ENCODE measurements at regions not wholly inside any gene's neighbourhood (a gene's known extent, or its start where the extent isn't known, plus 50 kb on each side); places are given as distances from the start of the nearest gene placed in this dataset.
"Not testable (repeated sequence)": the region's sequence is repeated elsewhere in the genome, so short reads cannot be mapped to it uniquely, and the experiment has no call there.

DNA sequence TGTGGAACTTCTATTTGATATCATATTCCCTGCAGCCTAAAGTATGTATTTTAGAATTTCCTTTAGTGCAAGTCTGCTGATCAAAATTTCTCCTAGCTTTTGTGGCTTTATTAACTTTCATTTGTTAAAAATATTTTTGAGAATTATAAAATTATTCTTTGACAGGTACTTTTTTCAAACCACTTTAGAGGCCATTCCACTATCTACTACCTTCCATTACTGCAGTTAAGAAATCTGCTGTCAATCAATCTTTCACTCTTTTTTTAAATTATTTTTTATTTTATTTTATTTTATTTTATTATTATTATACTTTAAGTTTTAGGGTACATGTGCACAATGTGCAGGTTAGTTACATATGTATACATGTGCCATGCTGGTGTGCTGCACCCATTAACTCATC, 656.2 kb downstream of the CCDC85A start:
- H3K27me3 ChIP-seq (ENCODE audit: control insufficient read depth in 1 of 2, insufficient read depth in 2 of 2, low read length in 2 of 2); ATAC-seq; H3K4me1 ChIP-seq (ENCODE audit: insufficient read depth, low read length); H3K27ac ChIP-seq (ENCODE audit: extremely low read length, insufficient read depth, low read length); H3K36me3 ChIP-seq (replicated peaks in 1 of 2; ENCODE audit: control insufficient read depth in 1 of 2, insufficient read depth in 2 of 2, low read length in 2 of 2); CTCF ChIA-PET (ENCODE audit: low intra/inter-chr PET ratio, low total read pairs); H2AFZ ChIP-seq (ENCODE audit: low read length); H3K9ac ChIP-seq (ENCODE audit: insufficient read depth, low read depth, low read length); in situ Hi-C loops (cut with HindIII; ENCODE audit: extremely low pct_ligation_motif_present, low pct_unique_long_range_greater_than_20kb); H3K4me3 ChIP-seq (replicated peaks in 1 of 3; ENCODE audit: insufficient read depth in 1 of 3, low read depth in 2 of 3, low read length in 3 of 3); H3K4me2 ChIP-seq (ENCODE audit: low read depth, low read length); H4K20me1 ChIP-seq (ENCODE audit: insufficient read depth, low read length); H3K79me2 ChIP-seq (ENCODE audit: insufficient read depth, low read length); FAIRE-seq; BruUV-seq (replicated peaks); POLR2A ChIA-PET; DNase-seq (ENCODE audit: low spot score); intact Hi-C loops (cut with micrococcal nuclease; ENCODE audit: unreplicated experiment): not testable (repeated sequence)
- H3K9me3 ChIP-seq (ENCODE audit: low read length), result peaks cover 69% of the 10 kb centered on the region
- peak; percentile 85; the same call in 1 of the 2 replicates for TF ChIP-seq ZNF317 (CRISPR knock-in tag; IDR thresholded peaks at IDR 0.05)

DNA sequence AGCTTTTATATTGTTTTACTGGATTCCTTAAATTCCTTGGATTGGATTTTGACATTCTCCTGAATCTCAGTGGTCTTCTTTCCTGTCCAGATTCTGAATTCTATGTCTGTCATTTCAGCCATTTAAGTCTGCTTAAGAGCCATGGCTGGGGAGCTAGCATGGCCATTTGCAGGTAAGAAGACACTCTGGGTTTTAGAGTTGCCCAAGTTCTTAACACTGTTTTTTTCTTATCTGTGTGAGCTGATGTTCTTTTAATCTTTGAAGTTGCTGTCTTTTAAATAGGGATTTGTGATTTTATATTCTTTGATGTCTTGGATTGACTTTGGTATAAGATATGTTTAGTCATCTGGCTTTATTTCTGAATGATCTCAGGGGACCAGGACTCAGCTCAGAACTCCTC, 677.2 kb downstream of the CCDC85A start:
- FAIRE-seq, result no peak
- Histone ChIP-seq H3K79me2 (ENCODE audit: insufficient read depth, low read length) (no peaks in the 10 kb centered on the region), H3K9ac (ENCODE audit: insufficient read depth, low read depth, low read length) (no peak overlapping the region), H2AFZ (ENCODE audit: low read length) (no peak overlapping the region), H3K27ac (ENCODE audit: extremely low read length, insufficient read depth, low read length) (no peak overlapping the region), H3K9me3 (ENCODE audit: low read length) (peaks cover 90% of the 10 kb centered on the region), H4K20me1 (ENCODE audit: insufficient read depth, low read length) (no peaks in the 10 kb centered on the region), H3K4me3 (replicated peaks in 1 of 3; ENCODE audit: insufficient read depth in 1 of 3, low read depth in 2 of 3, low read length in 3 of 3) (no peak overlapping the region), H3K27me3 (ENCODE audit: control insufficient read depth in 1 of 2, insufficient read depth in 2 of 2, low read length in 2 of 2) (no peaks in the 10 kb centered on the region), H3K4me1 (ENCODE audit: insufficient read depth, low read length) (no peaks in the 10 kb centered on the region), H3K4me2 (ENCODE audit: low read depth, low read length) (no peak overlapping the region), H3K36me3 (replicated peaks in 1 of 2; ENCODE audit: control insufficient read depth in 1 of 2, insufficient read depth in 2 of 2, low read length in 2 of 2) (no peaks in the 10 kb centered on the region)
- ChIA-PET POLR2A (no interaction called here), CTCF (ENCODE audit: low intra/inter-chr PET ratio, low total read pairs) (no interaction called here)
- ATAC-seq, result no peak
- TF ChIP-seq ZNF230 (CRISPR knock-in tag; IDR thresholded peaks at IDR 0.05), result no peak
- no peak for TF ChIP-seq PHF21A (CRISPR knock-in tag; IDR thresholded peaks at IDR 0.05)
- no peak for TF ChIP-seq ZBTB8A (CRISPR knock-in tag; IDR thresholded peaks at IDR 0.05; ENCODE audit: borderline replicate concordance, low read depth)
- no peak for TF ChIP-seq ZNF709 (CRISPR knock-in tag; IDR thresholded peaks at IDR 0.05)
- TF ChIP-seq ZMYM4 (CRISPR knock-in tag; IDR thresholded peaks at IDR 0.05), result no peak
- TF ChIP-seq CEBPB (IDR thresholded peaks at IDR 0.05; ENCODE audit: borderline replicate concordance, low read depth, low read length), result peak; percentile 54
- in situ Hi-C loops (cut with HindIII; ENCODE audit: extremely low pct_ligation_motif_present, low pct_unique_long_range_greater_than_20kb), result no loop called here
- BruUV-seq (replicated peaks), result no TSS peak
- no peak for DNase-seq (ENCODE audit: low spot score)
- intact Hi-C loops (cut with micrococcal nuclease; ENCODE audit: unreplicated experiment), result no loop called here
